K562 (cell line): ENCODE measurements at regions not wholly inside any gene's neighbourhood (a gene's known extent, or its start where the extent isn't known, plus 50 kb on each side); places are given as distances from the start of the nearest gene placed in this dataset.

Experiments
- ATAC-seq: fragments of 200-7000 bp; cut with Tn5 transposase; 3 replicates; pipeline ENCODE4 v1.9.1; 2020; ENCODE audit warnings: moderate library complexity
- BruUV-seq: library from RNA; stranded (reverse); fragments of 400-500 nt; replicated peaks from 2 replicates; lab custom pipeline; 2021; lab: Mats Ljungman, UMichigan
- CTCF ChIA-PET: fragments of 300-600 bp; formaldehyde crosslinking; extraction: SDS; loops from one replicate; lab custom pipeline; 2021; ENCODE audit warnings: low intra/inter-chr PET ratio; lab: Yijun Ruan, JAX
- POLR2A ChIA-PET: fragments of 300-600, 350-650 bp; sonication (Branson Sonifier 250); formaldehyde crosslinking; extraction: SDS; loops from one replicate; lab custom pipeline; 2021; ENCODE audit warnings: antibody characterized with exemption, inconsistent platforms; lab: Yijun Ruan, JAX
- DNase-seq, 4 experiments: peaks; one replicate each; pipeline versions ENCODE4 v3.0.0 to v3.0.0-alpha.2; 2011 to 2018; ENCODE audit warnings: low spot score in 3 of 4, mixed read lengths in 3 of 4; ENCODE audit errors: extremely low read depth in 1 of 4
- FAIRE-seq: peaks from 2 replicates; lab custom pipeline; 2011; peaks lifted over from hg19 to GRCh38; lab: Jason Lieb, UNC
- H2AFZ ChIP-seq: 2 replicates; pipeline ENCODE4 v1.6.0; 2011; ENCODE audit warnings: low read depth, low read length, control low read depth, inconsistent platforms
- H3K27ac ChIP-seq: fragments of 200-600 bp; 3 replicates; pipeline ENCODE4 v1.8.0; 2011; ENCODE audit warnings: low read depth, mild to moderate bottlenecking, control low read depth, inconsistent platforms, low read length, moderate library complexity, mixed read lengths; ENCODE audit errors: extremely low read depth
- H3K27me3 ChIP-seq, 2 experiments: fragments of 300-600 bp in 1 of 2; 2 replicates in 1 of 2; 3 replicates in 1 of 2; pipeline versions ENCODE4 v1.6.0 to v1.8.0; 2011; ENCODE audit warnings: inconsistent platforms in 2 of 2, low read length in 2 of 2, mild to moderate bottlenecking in 1 of 2, mixed read lengths in 1 of 2, moderate library complexity in 1 of 2; ENCODE audit not compliant: control insufficient read depth in 2 of 2, insufficient read depth in 2 of 2
- H3K36me3 ChIP-seq: fragments of 300-600 bp; 3 replicates; pipeline ENCODE4 v1.8.0; 2011; ENCODE audit warnings: mild to moderate bottlenecking, low read length, inconsistent platforms; ENCODE audit not compliant: control insufficient read depth, insufficient read depth
- H3K4me1 ChIP-seq, 2 experiments: fragments of 200-600 bp in 1 of 2; replicated peaks in 1 of 2; 2 replicates in 1 of 2; 3 replicates in 1 of 2; pipeline versions ENCODE4 v1.5.1 to v1.8.0; 2011; ENCODE audit warnings: inconsistent platforms in 2 of 2, low read length in 2 of 2, mild to moderate bottlenecking in 1 of 2, mixed read lengths in 1 of 2, moderate library complexity in 1 of 2; ENCODE audit not compliant: control insufficient read depth in 2 of 2, insufficient read depth in 2 of 2
- H3K4me2 ChIP-seq: 2 replicates; pipeline ENCODE4 v1.6.1; 2011; ENCODE audit warnings: low read length, control low read depth, inconsistent platforms, mixed read lengths; ENCODE audit not compliant: insufficient read depth
- H3K4me3 ChIP-seq: fragments of 200-600 bp; sonication (generic), shearing (Covaris generic); 2 replicates; pipeline ENCODE4 v1.5.1; 2016; ENCODE audit warnings: control low read depth, inconsistent platforms
- H3K79me2 ChIP-seq: fragments of 200-600 bp; 3 replicates; pipeline ENCODE4 v1.8.0; 2011; ENCODE audit warnings: low read length, inconsistent platforms; ENCODE audit not compliant: control insufficient read depth, insufficient read depth
- H3K9ac ChIP-seq, 2 experiments: 2 replicates each; pipeline versions ENCODE4 v1.6.0 to v1.6.1; 2011; ENCODE audit warnings: low read depth in 2 of 2, low read length in 2 of 2, control low read depth in 1 of 2, inconsistent platforms in 1 of 2, mild to moderate bottlenecking in 1 of 2, mixed read lengths in 1 of 2; ENCODE audit not compliant: insufficient read depth in 1 of 2
- H3K9me1 ChIP-seq: one replicate; pipeline ENCODE4 v1.6.0; 2011; ENCODE audit warnings: inconsistent platforms, mild to moderate bottlenecking, low read length, moderate library complexity; ENCODE audit not compliant: control insufficient read depth, insufficient read depth
- H3K9me3 ChIP-seq: replicated peaks from 2 replicates; pipeline ENCODE4 v1.5.1; 2011; ENCODE audit warnings: low read depth, low read length, inconsistent platforms; ENCODE audit not compliant: control insufficient read depth, insufficient read depth
- H4K20me1 ChIP-seq: replicated peaks from 2 replicates; pipeline ENCODE4 v1.6.1; 2011; ENCODE audit warnings: low read length, inconsistent platforms, mixed read lengths; ENCODE audit not compliant: control insufficient read depth, insufficient read depth
- CBX3 ChIP-seq, 2 experiments: IDR thresholded peaks; 1 replicate in 1 of 2; 2 replicates in 1 of 2; pipeline ENCODE4 v1.6.1; 2012; ENCODE audit warnings: inconsistent platforms in 2 of 2, low read length in 2 of 2, borderline replicate concordance in 1 of 2, control low read depth in 1 of 2
- MXI1 ChIP-seq: IDR thresholded peaks from 2 replicates; pipeline ENCODE4 v1.6.1; 2011; ENCODE audit warnings: low read depth, mild to moderate bottlenecking, improper control_type of control experiment, low read length
- RNF219 ChIP-seq: fragments of 250-450 bp; sonication (Bioruptor Pico); IDR thresholded peaks from 2 replicates; pipeline ENCODE4 v1.5.0; 2022; ENCODE audit warnings: mild to moderate bottlenecking
- U2AF2 ChIP-seq: fragments of 200-400 bp; formaldehyde crosslinking; optimal IDR thresholded peaks from 2 replicates; pipeline ENCODE3; 2017; ENCODE audit warnings: low read depth, mild to moderate bottlenecking, low read length
- VEZF1 ChIP-seq: fragments of 200-800 bp; sonication (Bioruptor generic); IDR thresholded peaks from 2 replicates; pipeline ENCODE4 v1.6.1; 2017; ENCODE audit warnings: missing genetic modification characterization, missing compliant biosample characterization
- ZFPM2 ChIP-seq: fragments of 250-450 bp; sonication (Bioruptor Pico); IDR thresholded peaks from 2 replicates; pipeline ENCODE4 v1.5.1; 2022; ENCODE audit warnings: mild to moderate bottlenecking
- ZNF184 ChIP-seq: sonication (generic); formaldehyde crosslinking; IDR thresholded peaks from 2 replicates; pipeline ENCODE4 v1.5.0; 2020; ENCODE audit warnings: missing genetic modification reagents
- ZNF583 ChIP-seq: fragments of 250-450 bp; sonication (Bioruptor Pico); IDR thresholded peaks from 2 replicates; pipeline ENCODE4 v1.4.0; 2020
- ZNF609 ChIP-seq: sonication (generic); formaldehyde crosslinking; IDR thresholded peaks from 2 replicates; pipeline ENCODE4 v1.8.1; 2023; ENCODE audit warnings: missing genetic modification reagents, mild to moderate bottlenecking, borderline replicate concordance
- WGBS: fragments of 100-300 bp; shearing (Covaris generic); methylation state at CpG from one replicate; pipeline ENCODE4 v1.1.6; 2016; ENCODE audit warnings: low coverage, mixed read lengths; ENCODE audit not compliant: insufficient coverage; ENCODE audit errors: missing lambda C conversion rate; 5-methylcytosine and 5-hydroxymethylcytosine counted together
- in situ Hi-C: fragments of 300-500 bp; cut with MboI; formaldehyde crosslinking; loops from 4 replicates; pipeline ENCODE4 v1.15.0; 2018; ENCODE audit warnings: inconsistent platforms, mixed read lengths
- intact Hi-C: fragments of 100-400 bp; cut with micrococcal nuclease; formaldehyde crosslinking; loops from 2 replicates; pipeline ENCODE4 v1.14.2; 2022

GRCh38 chr1:209319057-209319432 is 264.5 kb upstream of the CAMK1G start:
- no peak for DNase-seq
- TF ChIP-seq ZFPM2 (CRISPR knock-in tag) (no peak), MXI1 (no peak), RNF219 (no peak), CBX3 (IDR thresholded peaks at IDR 0.05; ENCODE audit: borderline replicate concordance in 1 of 2, low read length in 2 of 2) (no peak), ZNF184 (CRISPR knock-in tag) (no peak), ZNF583 (CRISPR knock-in tag) (no peak), ZNF609 (CRISPR knock-in tag) (no peak), U2AF2 (no peak), VEZF1 (CRISPR knock-in tag) (no peak)
- CTCF ChIA-PET: no interaction called here
- no peaks in the 10 kb centered on the region for H3K36me3 ChIP-seq
- intact Hi-C loops: no loop called here
- ATAC-seq: no peak
- no peaks in the 10 kb centered on the region for H3K79me2 ChIP-seq
- no peaks in the 10 kb centered on the region for H4K20me1 ChIP-seq
- H3K27ac ChIP-seq: no peak overlapping the region
- H3K9me1 ChIP-seq: no peaks in the 10 kb centered on the region
- H3K9me3 ChIP-seq: no peaks in the 10 kb centered on the region
- no peak overlapping the region for H3K4me3 ChIP-seq
- BruUV-seq: no TSS peak
- H3K9ac ChIP-seq: no peak overlapping the region
- H3K4me1 ChIP-seq: no peaks in the 10 kb centered on the region
- WGBS: 0% methylated on average over 3 of the region's 3 CpGs
- H2AFZ ChIP-seq: no peak overlapping the region
- POLR2A ChIA-PET: no interaction called here
- no peak overlapping the region for H3K4me2 ChIP-seq
- FAIRE-seq: no peak
- H3K27me3 ChIP-seq: no peaks in the 10 kb centered on the region
- in situ Hi-C loops: no loop called here
